GM12872 (cell line): ENCODE measurements at regions not wholly inside any gene's neighbourhood (a gene's known extent, or its start where the extent isn't known, plus 50 kb on each side); places are given as distances from the start of the nearest gene placed in this dataset.

Experiments used
- CTCF ChIP-seq: IDR thresholded peaks from 3 replicates; pipeline ENCODE4 v1.5.1; 2011; ENCODE audit warnings: low read depth, mild to moderate bottlenecking, low read length, moderate library complexity; ENCODE audit not compliant: insufficient read depth

DNA sequence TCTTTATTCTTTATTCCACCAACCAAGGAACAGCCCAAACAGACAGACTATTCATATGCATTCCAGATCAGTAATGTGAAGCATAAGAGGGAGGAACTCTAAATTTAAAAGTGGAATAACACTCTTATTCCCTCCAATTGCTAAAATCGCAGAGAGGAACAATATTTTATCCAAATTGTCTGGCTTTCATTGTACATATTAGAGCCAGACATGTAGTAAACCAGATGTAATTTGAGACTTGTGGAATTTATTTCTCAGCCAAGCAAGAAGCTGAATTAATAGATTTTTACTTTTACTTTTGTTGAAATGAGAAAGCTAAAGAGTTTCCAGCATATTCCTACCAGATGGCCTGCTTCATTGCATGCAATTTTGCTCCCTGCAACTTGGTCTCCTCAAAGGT lies 674.6 kb upstream of the SLIT2 start:
- no peak for TF ChIP-seq CTCF

- no peak for TF ChIP-seq CTCF
These were observed 675.8 kb upstream of the SLIT2 start for GRCh38 chr4:19575924-19576323.

DNA sequence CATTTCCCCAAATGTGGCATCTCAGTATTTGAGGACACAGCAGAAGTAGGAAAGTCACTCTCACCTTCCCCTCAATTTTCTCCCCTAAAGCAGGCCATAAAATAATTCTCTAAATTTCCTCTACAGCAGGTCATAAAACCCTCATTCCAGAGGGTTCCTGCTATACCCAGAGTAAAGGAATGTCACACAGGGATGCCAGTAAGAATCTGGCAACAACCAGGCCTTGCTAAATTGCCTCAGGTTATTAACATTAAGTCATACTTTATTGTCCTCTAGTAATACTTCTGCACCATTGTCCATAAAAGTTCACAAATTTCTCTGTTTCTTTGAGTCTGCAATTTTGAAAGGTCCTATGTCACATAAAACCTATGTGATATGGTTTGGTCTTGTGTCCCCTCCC lies 685.7 kb upstream of the SLIT2 start:
- TF ChIP-seq CTCF = no peak

DNA sequence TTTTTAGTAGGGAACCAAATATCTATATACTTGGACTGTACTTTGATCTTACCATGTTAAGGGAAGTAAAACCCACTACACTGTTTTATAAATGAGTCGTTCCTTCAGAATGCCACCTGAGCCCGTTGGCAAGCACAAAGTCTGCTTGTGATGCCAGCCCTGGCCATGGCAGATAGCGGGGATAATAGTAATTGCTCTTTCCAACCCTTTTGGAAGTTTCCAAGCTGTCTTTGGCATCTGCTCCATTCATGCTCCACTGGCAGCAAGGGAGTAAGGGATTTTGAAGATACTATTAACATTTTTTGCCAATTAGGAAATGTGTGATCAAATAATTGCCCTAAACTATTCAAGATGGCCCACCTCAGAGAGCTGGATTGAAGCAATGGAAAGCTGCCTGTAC lies 689.2 kb upstream of the SLIT2 start:
- no peak for TF ChIP-seq CTCF

DNA sequence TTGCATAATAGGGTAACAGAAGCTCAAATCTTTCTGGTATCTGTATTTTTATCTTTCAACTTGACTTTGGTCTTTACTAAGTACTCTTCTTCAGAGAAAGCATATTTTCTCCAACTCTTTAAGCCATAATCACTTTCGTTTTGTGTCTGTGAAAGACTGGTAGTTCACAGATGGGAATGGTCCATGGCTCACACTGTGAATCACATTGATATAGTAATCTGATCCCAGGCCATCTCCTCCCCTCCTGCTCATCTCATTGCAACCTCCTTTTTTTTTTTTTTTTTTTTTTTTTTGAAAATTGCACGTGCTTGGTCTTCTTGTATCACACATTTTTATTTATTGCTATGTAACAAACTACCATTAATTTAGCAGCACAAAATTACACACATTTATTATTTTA lies 694.5 kb upstream of the SLIT2 start:
- TF ChIP-seq CTCF = no peak

DNA sequence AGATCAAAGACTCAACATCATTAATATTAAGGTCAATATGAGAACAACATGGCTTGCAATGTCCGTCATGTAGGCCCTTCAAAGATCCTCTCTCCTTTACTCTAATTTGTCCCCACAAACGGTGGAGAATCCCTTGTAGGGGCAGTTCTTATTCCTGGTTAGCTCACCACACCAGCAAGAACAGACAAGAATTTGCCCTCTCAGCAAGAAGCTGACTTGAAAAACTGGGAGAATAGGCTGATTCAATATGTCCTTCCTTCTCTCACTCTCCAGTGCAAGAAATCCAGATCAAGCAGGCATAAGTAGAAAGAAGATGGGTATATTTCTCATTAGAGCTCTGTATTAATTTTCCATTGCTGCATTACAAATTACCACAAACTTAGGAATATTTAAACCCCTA lies 704.2 kb upstream of the SLIT2 start:
- TF ChIP-seq CTCF = no peak

- TF ChIP-seq CTCF = no peak
These were observed 707.1 kb upstream of the SLIT2 start for GRCh38 chr4:19544446-19545125.
